ENCODE measurements at regions not wholly inside any gene's neighbourhood (a gene's known extent, or its start where the extent isn't known, plus 50 kb on each side); places are given as distances from the start of the nearest gene placed in this dataset.

DNA sequence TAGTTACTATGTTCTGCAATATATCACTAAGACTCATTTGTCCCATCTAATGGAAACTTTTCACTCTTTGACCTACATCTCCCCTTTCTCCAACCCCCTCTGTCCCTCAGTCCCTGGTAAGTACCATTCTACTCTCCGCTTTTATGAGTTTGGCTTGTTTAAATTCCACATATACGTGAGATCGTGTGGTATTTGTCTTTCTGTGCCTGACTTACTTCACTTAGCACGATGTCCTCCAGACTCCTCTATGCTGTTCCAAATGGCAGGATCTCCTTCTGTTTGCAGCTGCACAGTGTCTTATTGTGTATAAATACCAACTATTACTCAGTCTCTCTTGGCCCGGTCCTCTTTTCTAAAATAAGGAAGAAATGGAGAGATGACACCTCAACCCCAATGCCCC lies 205.4 kb upstream of the NTM start:
- Mint-ChIP-seq H3K9me3 (no peaks in the 10 kb centered on the region), H3K4me1 (peaks cover 3% of the 10 kb centered on the region; the same call in 1 of the 2 replicates), H3K27ac (no peak overlapping the region), H3K4me3 (no peak overlapping the region), H3K36me3 (no peaks in the 10 kb centered on the region), H3K27me3 (ENCODE audit: low read depth) (no peaks in the 10 kb centered on the region; the same call in 1 of the 2 replicates)
- DNase-seq (ENCODE audit: low spot score) (no peak), ATAC-seq (no peak)
- ChIA-PET CTCF (no interaction called here), POLR2A (no interaction called here)
- TF ChIP-seq, protein P1, sequence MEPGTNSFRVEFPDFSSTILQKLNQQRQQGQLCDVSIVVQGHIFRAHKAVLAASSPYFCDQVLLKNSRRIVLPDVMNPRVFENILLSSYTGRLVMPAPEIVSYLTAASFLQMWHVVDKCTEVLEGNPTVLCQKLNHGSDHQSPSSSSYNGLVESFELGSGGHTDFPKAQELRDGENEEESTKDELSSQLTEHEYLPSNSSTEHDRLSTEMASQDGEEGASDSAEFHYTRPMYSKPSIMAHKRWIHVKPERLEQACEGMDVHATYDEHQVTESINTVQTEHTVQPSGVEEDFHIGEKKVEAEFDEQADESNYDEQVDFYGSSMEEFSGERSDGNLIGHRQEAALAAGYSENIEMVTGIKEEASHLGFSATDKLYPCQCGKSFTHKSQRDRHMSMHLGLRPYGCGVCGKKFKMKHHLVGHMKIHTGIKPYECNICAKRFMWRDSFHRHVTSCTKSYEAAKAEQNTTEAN (CRISPR knock-in tag; IDR thresholded peaks at IDR 0.05): no peak
- TF ChIP-seq FOXJ3 (CRISPR knock-in tag; IDR thresholded peaks at IDR 0.05; ENCODE audit: borderline replicate concordance) (no peak), OVOL2 (CRISPR knock-in tag; IDR thresholded peaks at IDR 0.05; ENCODE audit: borderline replicate concordance) (no peak), NR2C2 (CRISPR knock-in tag; IDR thresholded peaks at IDR 0.05) (no peak), ZNF671 (CRISPR knock-in tag; IDR thresholded peaks at IDR 0.05) (no peak), PRRX2 (CRISPR knock-in tag; IDR thresholded peaks at IDR 0.05) (no peak), HMGA2 (CRISPR knock-in tag; IDR thresholded peaks at IDR 0.05) (no peak), ATF1 (CRISPR knock-in tag; IDR thresholded peaks at IDR 0.05) (no peak), GTF2I (CRISPR knock-in tag; conservative IDR thresholded peaks at IDR 0.05) (no peak)
- TF ChIP-seq, protein P2, sequence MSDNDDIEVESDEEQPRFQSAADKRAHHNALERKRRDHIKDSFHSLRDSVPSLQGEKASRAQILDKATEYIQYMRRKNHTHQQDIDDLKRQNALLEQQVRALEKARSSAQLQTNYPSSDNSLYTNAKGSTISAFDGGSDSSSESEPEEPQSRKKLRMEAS (CRISPR knock-in tag; IDR thresholded peaks at IDR 0.05): no peak
- TF ChIP-seq, protein P3, sequence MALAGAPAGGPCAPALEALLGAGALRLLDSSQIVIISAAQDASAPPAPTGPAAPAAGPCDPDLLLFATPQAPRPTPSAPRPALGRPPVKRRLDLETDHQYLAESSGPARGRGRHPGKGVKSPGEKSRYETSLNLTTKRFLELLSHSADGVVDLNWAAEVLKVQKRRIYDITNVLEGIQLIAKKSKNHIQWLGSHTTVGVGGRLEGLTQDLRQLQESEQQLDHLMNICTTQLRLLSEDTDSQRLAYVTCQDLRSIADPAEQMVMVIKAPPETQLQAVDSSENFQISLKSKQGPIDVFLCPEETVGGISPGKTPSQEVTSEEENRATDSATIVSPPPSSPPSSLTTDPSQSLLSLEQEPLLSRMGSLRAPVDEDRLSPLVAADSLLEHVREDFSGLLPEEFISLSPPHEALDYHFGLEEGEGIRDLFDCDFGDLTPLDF (CRISPR knock-in tag; IDR thresholded peaks at IDR 0.05): no peak
- TF ChIP-seq, protein P4, sequence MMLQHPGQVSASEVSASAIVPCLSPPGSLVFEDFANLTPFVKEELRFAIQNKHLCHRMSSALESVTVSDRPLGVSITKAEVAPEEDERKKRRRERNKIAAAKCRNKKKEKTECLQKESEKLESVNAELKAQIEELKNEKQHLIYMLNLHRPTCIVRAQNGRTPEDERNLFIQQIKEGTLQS (CRISPR knock-in tag; conservative IDR thresholded peaks at IDR 0.05): no peak
- TF ChIP-seq, protein P5, sequence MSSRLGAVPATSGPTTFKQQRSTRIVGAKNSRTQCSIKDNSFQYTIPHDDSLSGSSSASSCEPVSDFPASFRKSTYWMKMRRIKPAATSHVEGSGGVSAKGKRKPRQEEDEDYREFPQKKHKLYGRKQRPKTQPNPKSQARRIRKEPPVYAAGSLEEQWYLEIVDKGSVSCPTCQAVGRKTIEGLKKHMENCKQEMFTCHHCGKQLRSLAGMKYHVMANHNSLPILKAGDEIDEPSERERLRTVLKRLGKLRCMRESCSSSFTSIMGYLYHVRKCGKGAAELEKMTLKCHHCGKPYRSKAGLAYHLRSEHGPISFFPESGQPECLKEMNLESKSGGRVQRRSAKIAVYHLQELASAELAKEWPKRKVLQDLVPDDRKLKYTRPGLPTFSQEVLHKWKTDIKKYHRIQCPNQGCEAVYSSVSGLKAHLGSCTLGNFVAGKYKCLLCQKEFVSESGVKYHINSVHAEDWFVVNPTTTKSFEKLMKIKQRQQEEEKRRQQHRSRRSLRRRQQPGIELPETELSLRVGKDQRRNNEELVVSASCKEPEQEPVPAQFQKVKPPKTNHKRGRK (CRISPR knock-in tag; IDR thresholded peaks at IDR 0.05; ENCODE audit: borderline replicate concordance): no peak
- TF ChIP-seq, protein P6, sequence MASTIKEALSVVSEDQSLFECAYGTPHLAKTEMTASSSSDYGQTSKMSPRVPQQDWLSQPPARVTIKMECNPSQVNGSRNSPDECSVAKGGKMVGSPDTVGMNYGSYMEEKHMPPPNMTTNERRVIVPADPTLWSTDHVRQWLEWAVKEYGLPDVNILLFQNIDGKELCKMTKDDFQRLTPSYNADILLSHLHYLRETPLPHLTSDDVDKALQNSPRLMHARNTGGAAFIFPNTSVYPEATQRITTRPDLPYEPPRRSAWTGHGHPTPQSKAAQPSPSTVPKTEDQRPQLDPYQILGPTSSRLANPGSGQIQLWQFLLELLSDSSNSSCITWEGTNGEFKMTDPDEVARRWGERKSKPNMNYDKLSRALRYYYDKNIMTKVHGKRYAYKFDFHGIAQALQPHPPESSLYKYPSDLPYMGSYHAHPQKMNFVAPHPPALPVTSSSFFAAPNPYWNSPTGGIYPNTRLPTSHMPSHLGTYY (CRISPR knock-in tag; IDR thresholded peaks at IDR 0.05): no peak
- TF ChIP-seq, protein P7, sequence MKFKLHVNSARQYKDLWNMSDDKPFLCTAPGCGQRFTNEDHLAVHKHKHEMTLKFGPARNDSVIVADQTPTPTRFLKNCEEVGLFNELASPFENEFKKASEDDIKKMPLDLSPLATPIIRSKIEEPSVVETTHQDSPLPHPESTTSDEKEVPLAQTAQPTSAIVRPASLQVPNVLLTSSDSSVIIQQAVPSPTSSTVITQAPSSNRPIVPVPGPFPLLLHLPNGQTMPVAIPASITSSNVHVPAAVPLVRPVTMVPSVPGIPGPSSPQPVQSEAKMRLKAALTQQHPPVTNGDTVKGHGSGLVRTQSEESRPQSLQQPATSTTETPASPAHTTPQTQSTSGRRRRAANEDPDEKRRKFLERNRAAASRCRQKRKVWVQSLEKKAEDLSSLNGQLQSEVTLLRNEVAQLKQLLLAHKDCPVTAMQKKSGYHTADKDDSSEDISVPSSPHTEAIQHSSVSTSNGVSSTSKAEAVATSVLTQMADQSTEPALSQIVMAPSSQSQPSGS (CRISPR knock-in tag; IDR thresholded peaks at IDR 0.05; ENCODE audit: borderline replicate concordance, low read depth): no peak

DNA sequence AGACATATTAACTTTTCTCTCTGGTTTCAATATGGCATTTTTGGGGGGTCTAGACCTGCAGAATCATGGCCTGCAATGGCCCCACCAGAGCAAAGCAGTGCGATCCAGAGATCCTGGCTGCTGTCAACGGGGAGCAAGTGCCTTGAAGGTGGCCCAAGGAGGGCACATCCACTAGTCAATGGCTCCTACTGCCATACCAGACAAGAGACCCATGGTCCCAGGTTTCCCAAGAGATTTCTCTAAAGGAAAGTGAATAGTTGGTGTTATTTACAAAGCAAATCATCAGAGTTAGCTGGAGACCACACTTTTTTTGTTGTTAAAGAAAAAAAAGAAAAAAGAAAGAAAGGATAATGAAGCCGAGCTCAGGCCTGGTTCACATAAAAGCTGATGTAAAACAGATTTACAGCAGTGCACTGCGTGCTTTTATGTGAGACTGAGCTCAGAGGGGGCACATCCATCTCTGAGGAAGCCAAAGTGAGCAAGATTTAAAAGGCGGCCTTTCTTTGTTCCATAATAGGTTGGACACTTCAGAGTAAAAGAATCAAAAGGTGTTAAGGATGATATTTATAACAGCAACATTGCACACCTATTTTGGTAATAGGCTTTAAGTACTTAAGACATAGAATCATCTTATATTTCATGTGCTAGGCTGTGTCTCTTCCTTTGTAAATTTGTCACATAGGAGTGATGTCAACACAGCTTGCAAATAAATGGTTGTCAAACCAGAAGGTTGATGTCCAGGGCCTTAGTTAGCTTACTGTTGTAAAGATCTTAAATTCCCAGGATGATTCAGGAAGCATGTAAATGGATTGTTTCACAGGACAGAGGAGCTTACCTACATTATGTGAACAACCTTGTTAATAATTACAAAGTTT lies 201.3 kb upstream of the NTM start:
- Mint-ChIP-seq H3K4me1 (peaks cover 12% of the 10 kb centered on the region), H3K27ac (no peak overlapping the region), H3K36me3 (no peaks in the 10 kb centered on the region), H3K9me3 (no peaks in the 10 kb centered on the region), H3K27me3 (ENCODE audit: low read depth) (no peaks in the 10 kb centered on the region; the same call in 1 of the 2 replicates), H3K4me3 (no peak overlapping the region)
- ATAC-seq (no peak), DNase-seq (ENCODE audit: low spot score) (no peak)
- POLR2A ChIA-PET: no interaction called here
- CTCF ChIA-PET: interaction anchor here (0.6 to 0.8 kb wide), 2 partner anchors 94 to 105 kb away, joined by 3 to 6 read pairs; no protein-coding TSS in a partner anchor
- TF ChIP-seq, protein P2 (CRISPR knock-in tag; IDR thresholded peaks at IDR 0.05): no peak
- TF ChIP-seq ZNF232 (CRISPR knock-in tag; IDR thresholded peaks at IDR 0.05): no peak
- TF ChIP-seq, protein P1 (CRISPR knock-in tag; IDR thresholded peaks at IDR 0.05): no peak
- TF ChIP-seq, protein P8, sequence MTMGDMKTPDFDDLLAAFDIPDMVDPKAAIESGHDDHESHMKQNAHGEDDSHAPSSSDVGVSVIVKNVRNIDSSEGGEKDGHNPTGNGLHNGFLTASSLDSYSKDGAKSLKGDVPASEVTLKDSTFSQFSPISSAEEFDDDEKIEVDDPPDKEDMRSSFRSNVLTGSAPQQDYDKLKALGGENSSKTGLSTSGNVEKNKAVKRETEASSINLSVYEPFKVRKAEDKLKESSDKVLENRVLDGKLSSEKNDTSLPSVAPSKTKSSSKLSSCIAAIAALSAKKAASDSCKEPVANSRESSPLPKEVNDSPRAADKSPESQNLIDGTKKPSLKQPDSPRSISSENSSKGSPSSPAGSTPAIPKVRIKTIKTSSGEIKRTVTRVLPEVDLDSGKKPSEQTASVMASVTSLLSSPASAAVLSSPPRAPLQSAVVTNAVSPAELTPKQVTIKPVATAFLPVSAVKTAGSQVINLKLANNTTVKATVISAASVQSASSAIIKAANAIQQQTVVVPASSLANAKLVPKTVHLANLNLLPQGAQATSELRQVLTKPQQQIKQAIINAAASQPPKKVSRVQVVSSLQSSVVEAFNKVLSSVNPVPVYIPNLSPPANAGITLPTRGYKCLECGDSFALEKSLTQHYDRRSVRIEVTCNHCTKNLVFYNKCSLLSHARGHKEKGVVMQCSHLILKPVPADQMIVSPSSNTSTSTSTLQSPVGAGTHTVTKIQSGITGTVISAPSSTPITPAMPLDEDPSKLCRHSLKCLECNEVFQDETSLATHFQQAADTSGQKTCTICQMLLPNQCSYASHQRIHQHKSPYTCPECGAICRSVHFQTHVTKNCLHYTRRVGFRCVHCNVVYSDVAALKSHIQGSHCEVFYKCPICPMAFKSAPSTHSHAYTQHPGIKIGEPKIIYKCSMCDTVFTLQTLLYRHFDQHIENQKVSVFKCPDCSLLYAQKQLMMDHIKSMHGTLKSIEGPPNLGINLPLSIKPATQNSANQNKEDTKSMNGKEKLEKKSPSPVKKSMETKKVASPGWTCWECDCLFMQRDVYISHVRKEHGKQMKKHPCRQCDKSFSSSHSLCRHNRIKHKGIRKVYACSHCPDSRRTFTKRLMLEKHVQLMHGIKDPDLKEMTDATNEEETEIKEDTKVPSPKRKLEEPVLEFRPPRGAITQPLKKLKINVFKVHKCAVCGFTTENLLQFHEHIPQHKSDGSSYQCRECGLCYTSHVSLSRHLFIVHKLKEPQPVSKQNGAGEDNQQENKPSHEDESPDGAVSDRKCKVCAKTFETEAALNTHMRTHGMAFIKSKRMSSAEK (CRISPR knock-in tag; IDR thresholded peaks at IDR 0.05; ENCODE audit: borderline replicate concordance): no peak
